ENCODE measurements at regions not wholly inside any gene's neighbourhood (a gene's known extent, or its start where the extent isn't known, plus 50 kb on each side); places are given as distances from the start of the nearest gene placed in this dataset.

DNA sequence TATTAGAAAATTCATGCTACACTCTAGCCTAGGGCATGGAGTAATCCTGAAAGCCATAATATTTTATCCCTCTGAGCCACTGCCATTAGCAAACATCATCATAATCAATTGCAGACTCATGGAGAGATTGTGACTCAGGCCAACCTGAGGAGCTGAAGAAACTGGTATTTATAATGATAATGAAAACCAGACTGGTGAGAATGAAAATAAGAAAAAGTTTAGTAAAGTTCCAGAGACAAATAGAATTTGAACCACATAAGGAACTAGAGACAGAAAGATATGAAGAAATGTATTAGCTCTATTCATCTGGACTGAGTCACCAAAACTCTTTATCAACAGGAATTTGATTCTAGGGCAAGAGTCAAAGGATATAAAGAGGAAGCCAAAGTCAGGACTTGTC lies 158.7 kb downstream of the DRD1 start:
- DNase-seq (ENCODE audit: low read depth): no peak

DNA sequence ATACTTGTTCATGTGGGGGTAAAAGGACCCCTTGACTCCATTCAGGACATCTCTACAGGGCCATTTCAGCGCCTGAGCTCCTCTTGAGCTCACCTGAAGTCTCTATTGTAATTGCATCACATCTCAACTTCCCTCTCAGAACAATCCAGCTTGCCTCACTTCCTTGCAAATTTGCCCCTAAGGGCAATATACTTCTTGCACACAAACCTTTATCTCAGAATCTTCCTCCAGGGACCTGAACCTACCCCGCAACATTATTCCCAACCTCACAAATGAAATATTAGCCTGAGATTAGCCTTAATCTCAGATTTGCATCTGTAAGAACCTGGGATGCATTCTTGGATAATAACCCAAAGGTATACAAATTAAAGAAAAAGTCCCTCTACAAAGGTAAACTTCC lies 159.2 kb downstream of the DRD1 start:
- DNase-seq (ENCODE audit: low read depth): no peak

DNA sequence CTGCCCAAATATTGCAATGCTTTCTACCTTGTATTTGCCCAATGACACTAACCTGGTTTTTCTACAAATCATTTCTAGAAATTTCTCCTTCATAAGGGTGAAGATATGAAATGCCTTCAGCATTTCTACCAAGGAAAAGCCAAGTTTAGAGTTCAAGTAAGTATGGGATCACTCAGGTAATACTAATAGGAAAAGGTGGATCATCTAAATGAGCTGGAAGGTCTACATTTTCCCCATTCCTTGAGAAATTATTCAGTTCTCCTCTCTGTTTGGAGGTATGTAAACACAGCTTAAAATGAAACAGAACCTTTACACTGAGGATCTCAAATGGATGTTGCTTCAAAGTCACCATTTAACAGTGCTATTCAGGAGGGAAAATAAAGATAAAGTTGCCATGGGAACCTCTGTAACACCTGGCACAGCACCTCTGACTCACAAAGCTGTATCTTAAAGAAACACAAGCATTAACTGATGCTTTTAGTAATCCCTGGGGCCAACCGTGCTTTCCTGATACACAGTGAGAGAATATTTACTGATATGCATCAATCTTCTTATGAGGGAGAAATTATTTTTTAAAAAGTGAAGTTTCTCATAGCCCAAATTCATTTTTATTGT lies 161.3 kb downstream of the DRD1 start:
- no peak for DNase-seq (ENCODE audit: low read depth)

DNA sequence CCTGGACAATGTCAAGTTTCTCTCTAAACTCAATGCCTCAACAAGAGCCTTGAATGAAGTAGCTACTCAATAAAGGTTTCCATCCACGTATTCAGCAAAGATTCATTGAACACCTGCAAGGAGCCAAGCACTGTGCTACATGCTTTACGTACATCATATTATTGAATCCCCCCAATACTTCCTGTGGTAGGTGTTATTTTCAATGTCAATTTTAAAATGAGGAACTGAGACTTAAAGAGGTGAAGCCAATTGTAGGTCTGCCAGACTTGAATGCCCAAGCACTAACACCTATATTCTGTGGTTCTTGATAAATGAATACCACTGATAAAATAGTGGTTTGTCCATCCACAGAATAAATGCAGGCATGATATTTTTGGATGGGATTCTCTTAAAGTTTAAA lies 162.3 kb downstream of the DRD1 start:
- no peak for DNase-seq (ENCODE audit: low read depth)

DNA sequence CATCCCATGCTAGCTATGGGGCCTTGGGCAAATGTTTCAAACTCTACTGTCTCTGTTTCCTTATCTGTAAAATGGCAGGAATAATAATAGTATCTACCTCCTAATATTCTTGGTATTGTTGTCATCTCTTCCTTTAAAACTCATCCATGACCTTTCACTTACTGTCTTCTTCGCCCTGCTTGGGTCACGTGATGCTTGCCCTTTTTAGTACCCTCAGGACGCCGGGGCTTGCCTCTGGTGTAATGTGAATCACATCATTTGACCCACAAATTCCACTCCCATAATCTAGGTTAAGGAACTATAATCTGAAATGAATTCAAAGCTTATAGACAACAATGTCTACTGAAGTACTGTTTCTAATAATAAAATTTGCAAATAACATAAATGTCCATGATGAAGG lies 162.7 kb downstream of the DRD1 start:
- DNase-seq (ENCODE audit: low read depth): no peak

DNA sequence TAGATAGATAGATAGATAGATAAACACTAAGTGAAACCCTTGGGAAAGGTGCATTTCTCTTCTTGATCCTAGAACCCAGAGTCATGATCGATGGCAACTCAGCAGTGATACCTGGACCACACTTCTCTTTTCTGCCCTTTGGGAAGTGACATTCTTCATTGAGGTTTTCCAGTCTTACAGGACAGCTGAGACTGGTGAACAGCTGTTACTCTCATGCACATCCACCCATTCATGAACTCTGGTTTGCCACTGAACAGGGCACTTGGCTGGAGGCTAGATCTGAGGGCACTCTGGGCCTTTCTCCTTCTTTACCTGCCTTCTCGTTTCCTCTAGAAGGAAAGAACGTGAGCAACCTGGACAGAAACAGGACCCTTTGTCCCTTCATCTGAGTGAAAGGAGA lies 164.5 kb downstream of the DRD1 start:
- no peak for DNase-seq (ENCODE audit: low read depth)

DNA sequence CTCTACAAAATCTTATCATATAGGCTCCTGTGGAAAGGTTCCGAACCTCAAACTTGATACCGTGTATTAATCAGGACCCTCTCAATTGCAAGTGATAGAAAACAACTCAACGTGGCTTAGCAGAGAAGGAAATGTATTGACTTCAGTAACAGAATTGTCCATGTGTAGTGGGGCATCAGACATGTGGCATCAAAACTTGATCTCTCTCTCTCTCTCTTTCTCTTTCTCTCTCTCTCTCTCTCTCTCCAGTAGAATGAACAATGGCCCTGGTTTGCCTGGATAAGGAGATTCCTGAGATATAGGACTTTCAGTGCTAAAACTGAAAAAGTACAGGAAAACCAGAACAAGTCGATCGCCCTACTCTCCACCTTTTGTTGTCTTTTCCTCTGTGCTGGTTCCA lies 168.2 kb downstream of the DRD1 start:
- no peak for DNase-seq (ENCODE audit: low read depth)

DNA sequence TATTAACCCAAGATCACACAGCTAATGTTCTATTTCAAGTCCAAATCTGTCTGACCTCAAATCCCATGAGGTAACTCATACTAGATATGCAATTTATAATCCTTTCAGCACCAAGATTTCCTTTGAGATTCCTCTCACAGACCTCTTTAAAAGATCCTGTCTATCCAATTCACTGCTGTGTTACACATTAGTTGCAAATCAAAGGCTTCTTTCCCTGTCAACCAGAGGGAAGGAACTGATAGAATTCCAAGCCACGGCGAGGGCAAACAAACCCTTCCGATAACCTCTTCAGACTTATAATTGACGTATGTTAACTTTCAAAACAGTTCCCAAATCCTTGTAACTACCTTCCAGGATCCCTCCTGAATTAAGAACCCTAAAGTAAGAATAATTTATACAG lies 168.9 kb downstream of the DRD1 start:
- no peak for DNase-seq (ENCODE audit: low read depth)

DNA sequence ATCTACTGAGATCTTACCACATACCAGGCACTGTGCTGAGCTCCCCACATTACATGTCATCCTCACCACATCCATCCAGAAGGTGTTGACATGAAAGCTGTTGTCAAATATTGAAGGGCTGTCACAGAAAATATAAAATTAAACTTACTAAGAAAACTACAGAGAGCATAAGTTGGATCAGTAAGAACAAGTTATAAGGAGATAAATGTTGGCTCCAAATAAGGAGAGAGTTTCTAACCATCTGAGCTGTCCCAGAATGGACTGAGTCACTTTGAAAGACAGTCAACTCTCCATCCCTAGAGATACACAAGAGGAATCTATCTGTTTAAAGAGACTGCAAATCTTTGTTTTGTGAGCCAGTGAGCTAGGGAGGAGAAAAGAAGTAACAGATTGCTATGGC lies 169.8 kb downstream of the DRD1 start:
- no peak for DNase-seq (ENCODE audit: low read depth)

DNA sequence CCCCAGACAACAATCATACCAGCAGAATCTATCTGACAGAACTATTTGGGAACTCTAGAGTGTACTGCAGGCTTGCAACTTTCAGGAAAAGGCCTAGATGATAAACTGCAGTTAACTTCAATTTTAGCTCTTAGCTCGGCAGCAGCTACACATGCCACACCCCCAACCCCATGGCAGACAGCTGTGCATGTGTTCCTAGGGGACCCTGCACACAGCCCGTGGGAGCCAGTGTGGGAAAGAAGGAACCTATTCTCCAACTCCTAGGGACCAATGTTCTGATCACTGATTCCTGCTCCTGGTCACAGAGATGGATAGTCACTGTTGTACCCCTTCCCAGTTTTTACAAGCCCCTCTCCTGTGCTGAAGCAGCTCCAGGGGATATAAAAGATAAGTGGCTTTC lies 179.6 kb downstream of the DRD1 start:
- DNase-seq (ENCODE audit: low read depth): no peak

DNA sequence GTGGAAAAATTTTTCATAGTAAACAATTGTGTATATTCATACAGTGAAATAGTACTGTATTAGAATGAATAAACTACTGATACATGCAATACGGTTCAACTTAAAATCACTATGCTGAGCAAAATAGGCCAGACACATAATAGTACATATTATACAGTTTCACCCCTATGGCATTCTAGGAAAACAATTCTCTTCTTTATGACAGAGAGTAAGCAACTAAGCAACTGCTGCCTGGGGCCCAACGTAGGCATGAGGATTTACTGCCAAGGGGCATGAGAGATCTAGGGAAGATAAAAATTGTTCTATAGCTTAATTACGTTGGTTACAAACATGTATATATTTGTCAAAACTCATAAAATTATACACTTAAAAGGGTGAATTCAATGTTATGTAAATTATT lies 180.2 kb downstream of the DRD1 start:
- DNase-seq (ENCODE audit: low read depth): no peak

DNA sequence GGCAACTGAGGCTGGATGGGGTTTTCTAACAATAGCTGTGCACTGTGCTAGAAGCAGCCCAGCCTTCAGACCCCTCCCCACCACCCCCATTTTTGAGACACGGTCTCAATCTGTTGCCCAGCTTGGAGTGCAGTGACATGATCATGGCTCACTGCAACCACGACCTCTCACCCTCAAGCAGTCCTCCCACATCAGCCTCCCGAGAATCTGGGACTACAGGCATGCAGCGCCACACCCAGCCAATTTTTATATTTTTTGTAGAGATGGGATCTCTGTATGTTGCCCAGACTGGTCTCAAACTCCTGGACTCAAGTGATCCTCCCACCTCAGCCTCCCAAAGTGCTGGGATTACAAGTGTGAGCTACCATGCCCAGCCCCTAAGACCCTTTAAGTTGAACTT lies 182.5 kb downstream of the DRD1 start:
- no peak for DNase-seq (ENCODE audit: low read depth)

DNA sequence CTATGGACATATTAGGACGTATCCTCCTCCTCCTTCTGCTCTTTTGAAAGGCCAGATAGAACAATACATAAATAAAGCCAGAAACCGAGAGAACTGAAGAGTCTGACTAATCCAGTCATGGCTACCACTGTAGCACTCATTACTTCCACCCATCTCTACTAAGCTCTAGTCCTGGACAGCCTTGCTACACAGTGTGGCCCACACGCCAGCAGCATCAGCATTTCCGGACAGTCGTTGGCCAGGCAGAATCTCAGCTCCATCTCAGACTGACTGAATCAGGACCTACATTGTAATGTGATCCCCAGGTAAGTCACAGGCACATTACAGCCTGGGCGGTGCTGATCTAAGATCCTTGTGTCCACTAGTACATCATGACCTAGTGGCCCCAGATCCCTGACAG lies 182.9 kb downstream of the DRD1 start:
- DNase-seq (ENCODE audit: low read depth): no peak

DNA sequence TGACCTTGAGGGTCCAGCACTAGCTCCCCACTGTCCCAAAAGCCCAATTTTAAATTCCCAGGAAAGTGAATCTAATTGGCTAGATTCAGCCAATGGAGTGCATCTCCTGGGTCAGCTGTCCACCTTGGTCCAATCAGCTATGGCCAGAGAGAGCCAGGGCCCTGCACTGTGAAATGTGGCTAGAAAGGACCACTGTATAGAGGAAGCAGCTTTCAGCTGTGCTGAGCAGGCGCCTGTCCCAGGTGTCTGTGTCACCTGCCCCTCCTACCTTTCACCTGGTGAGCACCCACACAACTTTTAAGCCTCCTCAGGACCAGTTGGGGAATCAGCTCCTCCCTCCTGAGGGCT lies 186.2 kb downstream of the DRD1 start:
- DNase-seq (ENCODE audit: low read depth): no peak

DNA sequence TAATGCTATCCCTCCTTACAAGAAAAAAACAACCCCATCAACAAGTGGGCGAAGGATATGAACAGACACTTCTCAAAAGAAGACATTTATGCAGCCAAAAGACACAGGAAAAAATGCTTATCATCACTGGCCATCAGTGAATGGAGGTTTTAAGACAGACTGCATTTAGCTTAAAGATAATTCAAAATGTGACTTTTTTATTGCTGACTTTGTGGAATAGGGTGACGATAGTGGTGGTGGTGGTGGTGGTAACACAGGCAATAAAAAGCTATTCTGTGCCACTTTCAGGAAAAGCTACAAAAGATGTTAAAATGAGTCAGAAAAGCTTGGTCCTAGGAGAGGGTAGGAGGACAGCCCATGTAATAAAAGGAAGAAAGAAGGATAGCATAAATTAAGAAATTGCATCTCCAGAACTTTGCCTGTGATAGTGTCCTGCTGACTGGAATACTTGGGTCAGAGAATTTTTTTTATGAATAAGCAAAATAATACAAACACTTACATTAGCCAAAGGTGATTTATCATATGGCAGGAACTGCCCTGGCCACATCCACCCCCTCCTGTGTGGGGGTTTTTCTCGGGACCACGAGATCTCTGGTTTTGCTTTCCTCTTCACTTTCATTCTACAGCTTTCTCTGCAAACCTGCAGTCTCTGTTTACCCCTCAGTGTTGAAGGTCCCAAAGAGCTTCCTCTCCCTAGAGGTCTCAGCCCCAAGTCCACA lies 186.7 kb downstream of the DRD1 start:
- DNase-seq (ENCODE audit: low read depth): no peak

DNA sequence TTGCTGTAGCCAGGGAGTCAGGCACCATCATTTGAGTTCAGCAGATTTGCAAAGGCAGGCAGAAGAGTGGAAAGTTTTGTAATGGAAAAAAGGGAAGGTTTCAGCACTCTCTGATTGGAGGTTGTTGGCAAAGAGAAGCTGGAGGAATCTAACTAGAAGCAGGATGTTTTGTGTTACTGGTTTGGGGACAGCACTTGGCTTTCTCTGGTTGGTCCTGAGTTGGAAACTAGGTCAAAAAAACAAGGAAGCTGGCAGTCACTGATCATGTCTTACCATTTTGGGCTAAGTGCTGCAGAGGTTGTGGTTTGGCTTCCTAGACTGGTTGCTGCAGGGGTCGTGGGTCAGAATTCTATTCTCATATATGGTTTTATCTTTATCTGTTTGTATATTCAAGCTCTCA lies 189.8 kb downstream of the DRD1 start:
- no peak for DNase-seq (ENCODE audit: low read depth)

DNA sequence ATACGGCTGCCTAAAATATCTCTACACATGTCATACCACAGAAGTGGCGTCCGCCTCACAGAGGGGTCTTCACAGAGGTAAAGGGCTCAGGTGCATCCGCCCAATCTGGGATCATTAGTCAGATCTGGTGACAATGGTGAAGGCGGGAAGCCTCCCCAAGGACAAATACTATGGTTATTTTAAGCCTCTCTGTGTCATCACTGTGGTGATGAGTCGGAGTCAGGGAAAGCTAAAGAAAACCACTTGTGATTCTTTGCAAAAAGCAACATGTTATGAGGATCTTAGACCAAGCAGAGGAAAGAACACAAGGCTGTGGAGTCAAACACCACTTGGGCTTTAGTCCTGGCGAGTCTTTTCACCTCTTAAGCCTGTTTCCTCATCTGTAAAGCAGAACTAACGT lies 190.4 kb downstream of the DRD1 start:
- no peak for DNase-seq (ENCODE audit: low read depth)

DNA sequence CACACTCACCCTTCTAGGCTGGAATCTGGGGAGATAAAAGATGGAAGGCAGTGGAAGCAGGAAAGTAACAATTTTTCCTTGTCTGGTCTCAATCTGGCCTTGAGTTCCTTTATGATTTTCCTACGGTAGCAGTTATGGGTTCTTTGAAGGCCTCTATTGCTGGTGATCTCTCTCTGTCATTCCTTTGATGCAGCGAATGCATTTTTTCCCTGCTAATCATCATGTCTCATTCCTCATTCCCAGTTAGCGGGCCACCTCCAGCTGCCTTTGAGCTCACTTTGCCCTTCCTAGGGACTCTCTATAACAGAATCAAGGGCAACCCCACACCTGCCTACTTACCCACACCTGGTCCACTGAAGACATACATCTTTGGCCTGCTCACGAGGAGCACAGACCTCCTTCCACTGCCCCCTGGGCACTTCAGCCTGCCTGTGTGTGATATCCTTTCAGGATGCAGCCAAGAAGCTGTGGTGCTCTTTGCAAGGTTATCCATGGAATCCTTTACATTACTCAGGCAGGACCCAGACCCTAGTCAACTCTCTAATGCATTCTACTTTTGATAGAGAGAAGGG lies 191.7 kb downstream of the DRD1 start:
- no peak for DNase-seq (ENCODE audit: low read depth)

DNA sequence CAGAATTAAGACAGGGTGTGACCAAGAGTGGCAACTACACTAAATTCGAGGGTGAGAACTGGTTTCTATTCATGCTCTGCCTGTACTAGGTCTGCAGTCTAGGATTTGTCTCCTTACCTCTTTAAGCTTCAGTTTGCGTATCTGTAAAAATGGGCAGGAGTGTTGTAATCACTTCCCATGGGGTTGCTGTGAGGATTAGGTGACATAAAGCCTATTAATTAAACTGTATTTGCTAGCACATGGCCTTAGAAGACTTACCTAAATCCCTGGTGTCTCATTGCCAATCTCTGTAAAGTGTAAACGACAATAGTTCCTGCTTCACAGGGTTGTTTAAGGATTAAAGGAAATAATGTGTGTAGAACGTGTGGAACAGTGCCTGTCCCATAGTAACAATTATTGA lies 193.6 kb downstream of the DRD1 start:
- no peak for DNase-seq (ENCODE audit: low read depth)

DNA sequence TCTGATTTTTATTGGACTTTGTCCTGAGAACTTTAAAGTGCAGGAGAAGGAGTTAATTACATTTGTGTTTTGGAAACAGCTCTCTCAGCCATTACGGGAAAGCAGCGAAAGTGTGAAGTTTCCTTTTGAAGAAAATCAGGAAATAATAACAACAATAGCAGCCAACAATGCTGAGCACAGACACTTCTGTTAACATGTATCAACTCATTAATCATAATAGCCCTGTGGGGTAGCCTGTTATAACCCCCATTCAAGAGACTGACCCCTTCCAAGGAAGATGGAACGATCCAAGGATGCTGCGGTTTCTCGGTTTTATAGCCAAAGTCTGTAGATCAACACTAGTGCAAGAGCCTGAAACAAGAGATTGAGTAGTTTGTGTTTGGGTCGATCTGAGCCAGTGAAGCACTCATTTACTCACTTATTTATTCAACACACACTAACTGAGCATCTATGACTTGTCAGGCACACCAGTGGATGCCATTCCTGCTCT lies 195.5 kb downstream of the DRD1 start:
- DNase-seq (ENCODE audit: low read depth): no peak

DNA sequence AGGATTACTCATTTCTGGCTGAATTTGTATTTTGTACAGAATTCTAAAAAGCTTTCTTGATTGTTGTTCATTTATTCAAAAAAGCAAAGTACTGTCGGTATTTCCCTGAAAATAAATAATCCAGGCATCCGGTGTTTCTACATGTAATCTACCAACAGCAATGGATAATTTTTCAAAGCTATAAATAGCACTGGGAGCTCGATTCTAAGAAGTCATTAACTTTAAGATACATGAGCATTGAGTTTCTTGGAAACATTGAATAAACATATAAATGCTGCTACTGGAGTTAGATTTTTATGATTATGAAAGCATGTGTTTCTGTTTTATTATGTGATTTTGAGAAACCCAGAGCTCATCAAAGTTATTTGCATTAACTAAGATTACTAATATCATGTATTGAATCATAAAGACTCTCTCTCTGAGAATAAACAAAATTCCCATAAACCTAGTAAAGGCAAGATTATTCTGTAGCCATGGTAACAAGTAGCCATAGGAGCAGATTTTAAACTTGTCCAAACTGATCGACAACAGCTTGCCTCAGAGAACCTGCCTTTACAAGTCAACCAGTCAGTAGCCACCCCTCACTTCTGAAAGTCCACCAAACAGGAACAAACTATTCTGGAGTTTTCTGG lies 197.0 kb downstream of the DRD1 start:
- DNase-seq (ENCODE audit: low read depth): no peak

DNA sequence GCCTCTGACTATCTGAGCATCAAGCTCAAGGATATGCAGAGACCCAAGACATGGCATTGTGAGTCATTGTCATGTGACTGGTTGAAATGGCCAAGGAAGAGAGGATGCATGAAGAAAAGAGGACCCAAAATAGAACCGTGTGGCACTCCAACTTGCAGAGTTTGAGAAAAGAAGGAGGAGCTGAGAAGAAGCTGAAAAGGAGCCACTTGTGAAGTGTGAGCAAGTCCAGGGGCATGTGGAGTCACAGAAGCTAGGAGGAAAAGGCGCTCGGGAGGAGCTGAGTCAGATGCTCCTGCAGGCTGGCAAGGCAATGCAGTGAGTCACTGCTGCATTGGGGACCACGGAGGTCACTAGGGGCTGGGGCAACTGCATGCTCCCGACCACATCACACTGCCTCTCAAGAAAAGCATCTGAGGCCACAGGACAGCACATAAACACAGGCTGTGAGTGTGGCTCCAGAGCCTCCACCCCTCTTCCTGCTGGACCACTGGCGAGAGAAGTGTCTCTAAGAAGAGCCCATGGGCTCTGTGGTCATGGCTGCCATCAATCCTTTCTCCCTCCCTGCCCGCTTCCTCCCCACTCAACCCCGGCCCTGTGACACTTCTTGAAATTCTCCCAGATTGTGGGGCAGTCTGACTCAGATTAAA lies 197.6 kb downstream of the DRD1 start:
- DNase-seq (ENCODE audit: low read depth): no peak

DNA sequence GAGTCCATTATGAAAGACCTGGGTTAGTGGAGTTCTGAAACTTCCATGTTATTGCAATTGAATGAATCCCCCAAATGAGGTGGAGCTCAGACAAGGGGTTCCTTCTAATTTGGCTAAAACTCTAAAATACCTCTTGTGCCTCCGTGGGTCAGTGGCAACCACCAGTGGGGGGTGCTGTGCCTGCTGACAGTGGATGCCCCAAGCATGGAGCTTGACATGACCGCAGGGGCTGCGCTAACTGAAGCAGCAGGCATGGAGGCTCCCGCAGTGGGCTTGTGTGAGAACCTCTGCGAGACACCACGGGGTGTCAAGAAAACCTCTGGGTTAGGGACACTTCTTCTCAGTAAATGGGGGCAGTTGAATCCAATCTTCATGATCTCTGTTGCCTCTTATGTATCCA lies 200.5 kb downstream of the DRD1 start:
- DNase-seq (ENCODE audit: low read depth): no peak

Data from activated gamma-delta T cell treated with anti-CD3 and anti-CD28 coated beads, Interleukin-2, amount 50 U/mL, for 16 hours (primary cell).